ENCODE measurements at regions not wholly inside any gene's neighbourhood (a gene's known extent, or its start where the extent isn't known, plus 50 kb on each side); places are given as distances from the start of the nearest gene placed in this dataset.
A peak's percentile ranks its signal among the peaks of the same experiment; 100 is the strongest.

DNA sequence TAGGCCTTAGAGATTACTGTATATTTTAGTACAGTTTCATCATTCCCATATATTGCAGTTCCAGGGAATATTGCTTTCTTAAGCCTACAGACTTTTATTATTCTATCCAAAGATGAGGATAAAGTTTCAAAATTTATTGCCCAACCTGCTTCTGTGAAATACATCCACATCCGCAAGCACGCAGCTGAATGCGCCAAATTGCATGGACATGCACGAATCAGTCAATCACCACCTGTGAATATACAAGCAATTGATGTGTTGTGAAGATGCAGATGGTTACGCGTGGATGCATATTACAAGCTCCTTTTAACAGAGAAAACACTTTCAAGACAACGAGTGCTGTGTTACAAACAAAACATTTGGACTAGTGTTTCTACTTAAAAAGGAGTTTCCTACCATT lies 577.8 kb upstream of the PLXNA2 start:
- H3K79me2 ChIP-seq (replicated peaks; ENCODE audit: insufficient read depth): no peaks in the 10 kb centered on the region
- H3K27me3 ChIP-seq (ENCODE audit: insufficient read depth): no peaks in the 10 kb centered on the region
- peak overlapping the region; percentile 61; the same call in 1 of the 2 replicates for H2AFZ ChIP-seq
- H3K4me3 ChIP-seq: no peak overlapping the region
- H3K9me3 Mint-ChIP-seq: no peaks in the 10 kb centered on the region
- no peaks in the 10 kb centered on the region for H4K20me1 ChIP-seq (replicated peaks; ENCODE audit: insufficient read depth)
- peaks cover 1% of the 10 kb centered on the region for H3K27me3 Mint-ChIP-seq (ENCODE audit: insufficient read depth, low read depth, poor library complexity)
- TF ChIP-seq EZH2phosphoT487 (IDR thresholded peaks at IDR 0.05; ENCODE audit: unreplicated experiment) (no peak), STAT1 (IDR thresholded peaks at IDR 0.05; ENCODE audit: unreplicated experiment) (no peak), POLR2AphosphoS5 (IDR thresholded peaks at IDR 0.05; ENCODE audit: low read depth) (no peak), EZH2 (IDR thresholded peaks at IDR 0.05; ENCODE audit: low read depth, unreplicated experiment) (no peak), CREB1 (CRISPR knock-in tag; IDR thresholded peaks at IDR 0.05; ENCODE audit: low read depth) (no peak), ZNF114 (CRISPR knock-in tag; IDR thresholded peaks at IDR 0.05) (no peak), NANOG (IDR thresholded peaks at IDR 0.05; ENCODE audit: borderline replicate concordance) (no peak), ETS1 (IDR thresholded peaks at IDR 0.05) (no peak), JUNB (IDR thresholded peaks at IDR 0.05; ENCODE audit: unreplicated experiment) (no peak), ZNF331 (CRISPR knock-in tag; IDR thresholded peaks at IDR 0.05; ENCODE audit: low read depth) (no peak)
- TF ChIP-seq, protein P1, sequence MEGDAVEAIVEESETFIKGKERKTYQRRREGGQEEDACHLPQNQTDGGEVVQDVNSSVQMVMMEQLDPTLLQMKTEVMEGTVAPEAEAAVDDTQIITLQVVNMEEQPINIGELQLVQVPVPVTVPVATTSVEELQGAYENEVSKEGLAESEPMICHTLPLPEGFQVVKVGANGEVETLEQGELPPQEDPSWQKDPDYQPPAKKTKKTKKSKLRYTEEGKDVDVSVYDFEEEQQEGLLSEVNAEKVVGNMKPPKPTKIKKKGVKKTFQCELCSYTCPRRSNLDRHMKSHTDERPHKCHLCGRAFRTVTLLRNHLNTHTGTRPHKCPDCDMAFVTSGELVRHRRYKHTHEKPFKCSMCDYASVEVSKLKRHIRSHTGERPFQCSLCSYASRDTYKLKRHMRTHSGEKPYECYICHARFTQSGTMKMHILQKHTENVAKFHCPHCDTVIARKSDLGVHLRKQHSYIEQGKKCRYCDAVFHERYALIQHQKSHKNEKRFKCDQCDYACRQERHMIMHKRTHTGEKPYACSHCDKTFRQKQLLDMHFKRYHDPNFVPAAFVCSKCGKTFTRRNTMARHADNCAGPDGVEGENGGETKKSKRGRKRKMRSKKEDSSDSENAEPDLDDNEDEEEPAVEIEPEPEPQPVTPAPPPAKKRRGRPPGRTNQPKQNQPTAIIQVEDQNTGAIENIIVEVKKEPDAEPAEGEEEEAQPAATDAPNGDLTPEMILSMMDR (conservative IDR thresholded peaks at IDR 0.05; ENCODE audit: low read depth in 2 of 2): no peak
- TF ChIP-seq, protein P2, sequence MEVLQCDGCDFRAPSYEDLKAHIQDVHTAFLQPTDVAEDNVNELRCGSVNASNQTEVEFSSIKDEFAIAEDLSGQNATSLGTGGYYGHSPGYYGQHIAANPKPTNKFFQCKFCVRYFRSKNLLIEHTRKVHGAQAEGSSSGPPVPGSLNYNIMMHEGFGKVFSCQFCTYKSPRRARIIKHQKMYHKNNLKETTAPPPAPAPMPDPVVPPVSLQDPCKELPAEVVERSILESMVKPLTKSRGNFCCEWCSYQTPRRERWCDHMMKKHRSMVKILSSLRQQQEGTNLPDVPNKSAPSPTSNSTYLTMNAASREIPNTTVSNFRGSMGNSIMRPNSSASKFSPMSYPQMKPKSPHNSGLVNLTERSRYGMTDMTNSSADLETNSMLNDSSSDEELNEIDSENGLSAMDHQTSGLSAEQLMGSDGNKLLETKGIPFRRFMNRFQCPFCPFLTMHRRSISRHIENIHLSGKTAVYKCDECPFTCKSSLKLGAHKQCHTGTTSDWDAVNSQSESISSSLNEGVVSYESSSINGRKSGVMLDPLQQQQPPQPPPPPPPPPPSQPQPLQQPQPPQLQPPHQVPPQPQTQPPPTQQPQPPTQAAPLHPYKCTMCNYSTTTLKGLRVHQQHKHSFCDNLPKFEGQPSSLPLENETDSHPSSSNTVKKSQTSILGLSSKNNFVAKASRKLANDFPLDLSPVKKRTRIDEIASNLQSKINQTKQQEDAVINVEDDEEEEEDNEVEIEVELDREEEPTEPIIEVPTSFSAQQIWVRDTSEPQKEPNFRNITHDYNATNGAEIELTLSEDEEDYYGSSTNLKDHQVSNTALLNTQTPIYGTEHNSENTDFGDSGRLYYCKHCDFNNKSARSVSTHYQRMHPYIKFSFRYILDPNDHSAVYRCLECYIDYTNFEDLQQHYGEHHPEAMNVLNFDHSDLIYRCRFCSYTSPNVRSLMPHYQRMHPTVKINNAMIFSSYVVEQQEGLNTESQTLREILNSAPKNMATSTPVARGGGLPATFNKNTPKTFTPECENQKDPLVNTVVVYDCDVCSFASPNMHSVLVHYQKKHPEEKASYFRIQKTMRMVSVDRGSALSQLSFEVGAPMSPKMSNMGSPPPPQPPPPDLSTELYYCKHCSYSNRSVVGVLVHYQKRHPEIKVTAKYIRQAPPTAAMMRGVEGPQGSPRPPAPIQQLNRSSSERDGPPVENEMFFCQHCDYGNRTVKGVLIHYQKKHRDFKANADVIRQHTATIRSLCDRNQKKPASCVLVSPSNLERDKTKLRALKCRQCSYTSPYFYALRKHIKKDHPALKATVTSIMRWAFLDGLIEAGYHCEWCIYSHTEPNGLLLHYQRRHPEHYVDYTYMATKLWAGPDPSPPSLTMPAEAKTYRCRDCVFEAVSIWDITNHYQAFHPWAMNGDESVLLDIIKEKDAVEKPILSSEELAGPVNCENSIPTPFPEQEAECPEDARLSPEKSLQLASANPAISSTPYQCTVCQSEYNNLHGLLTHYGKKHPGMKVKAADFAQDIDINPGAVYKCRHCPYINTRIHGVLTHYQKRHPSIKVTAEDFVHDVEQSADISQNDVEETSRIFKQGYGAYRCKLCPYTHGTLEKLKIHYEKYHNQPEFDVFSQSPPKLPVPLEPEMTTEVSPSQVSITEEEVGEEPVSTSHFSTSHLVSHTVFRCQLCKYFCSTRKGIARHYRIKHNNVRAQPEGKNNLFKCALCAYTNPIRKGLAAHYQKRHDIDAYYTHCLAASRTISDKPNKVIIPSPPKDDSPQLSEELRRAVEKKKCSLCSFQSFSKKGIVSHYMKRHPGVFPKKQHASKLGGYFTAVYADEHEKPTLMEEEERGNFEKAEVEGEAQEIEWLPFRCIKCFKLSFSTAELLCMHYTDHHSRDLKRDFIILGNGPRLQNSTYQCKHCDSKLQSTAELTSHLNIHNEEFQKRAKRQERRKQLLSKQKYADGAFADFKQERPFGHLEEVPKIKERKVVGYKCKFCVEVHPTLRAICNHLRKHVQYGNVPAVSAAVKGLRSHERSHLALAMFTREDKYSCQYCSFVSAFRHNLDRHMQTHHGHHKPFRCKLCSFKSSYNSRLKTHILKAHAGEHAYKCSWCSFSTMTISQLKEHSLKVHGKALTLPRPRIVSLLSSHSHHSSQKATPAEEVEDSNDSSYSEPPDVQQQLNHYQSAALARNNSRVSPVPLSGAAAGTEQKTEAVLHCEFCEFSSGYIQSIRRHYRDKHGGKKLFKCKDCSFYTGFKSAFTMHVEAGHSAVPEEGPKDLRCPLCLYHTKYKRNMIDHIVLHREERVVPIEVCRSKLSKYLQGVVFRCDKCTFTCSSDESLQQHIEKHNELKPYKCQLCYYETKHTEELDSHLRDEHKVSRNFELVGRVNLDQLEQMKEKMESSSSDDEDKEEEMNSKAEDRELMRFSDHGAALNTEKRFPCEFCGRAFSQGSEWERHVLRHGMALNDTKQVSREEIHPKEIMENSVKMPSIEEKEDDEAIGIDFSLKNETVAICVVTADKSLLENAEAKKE (CRISPR knock-in tag; IDR thresholded peaks at IDR 0.05): no peak
- TF ChIP-seq, protein P3, sequence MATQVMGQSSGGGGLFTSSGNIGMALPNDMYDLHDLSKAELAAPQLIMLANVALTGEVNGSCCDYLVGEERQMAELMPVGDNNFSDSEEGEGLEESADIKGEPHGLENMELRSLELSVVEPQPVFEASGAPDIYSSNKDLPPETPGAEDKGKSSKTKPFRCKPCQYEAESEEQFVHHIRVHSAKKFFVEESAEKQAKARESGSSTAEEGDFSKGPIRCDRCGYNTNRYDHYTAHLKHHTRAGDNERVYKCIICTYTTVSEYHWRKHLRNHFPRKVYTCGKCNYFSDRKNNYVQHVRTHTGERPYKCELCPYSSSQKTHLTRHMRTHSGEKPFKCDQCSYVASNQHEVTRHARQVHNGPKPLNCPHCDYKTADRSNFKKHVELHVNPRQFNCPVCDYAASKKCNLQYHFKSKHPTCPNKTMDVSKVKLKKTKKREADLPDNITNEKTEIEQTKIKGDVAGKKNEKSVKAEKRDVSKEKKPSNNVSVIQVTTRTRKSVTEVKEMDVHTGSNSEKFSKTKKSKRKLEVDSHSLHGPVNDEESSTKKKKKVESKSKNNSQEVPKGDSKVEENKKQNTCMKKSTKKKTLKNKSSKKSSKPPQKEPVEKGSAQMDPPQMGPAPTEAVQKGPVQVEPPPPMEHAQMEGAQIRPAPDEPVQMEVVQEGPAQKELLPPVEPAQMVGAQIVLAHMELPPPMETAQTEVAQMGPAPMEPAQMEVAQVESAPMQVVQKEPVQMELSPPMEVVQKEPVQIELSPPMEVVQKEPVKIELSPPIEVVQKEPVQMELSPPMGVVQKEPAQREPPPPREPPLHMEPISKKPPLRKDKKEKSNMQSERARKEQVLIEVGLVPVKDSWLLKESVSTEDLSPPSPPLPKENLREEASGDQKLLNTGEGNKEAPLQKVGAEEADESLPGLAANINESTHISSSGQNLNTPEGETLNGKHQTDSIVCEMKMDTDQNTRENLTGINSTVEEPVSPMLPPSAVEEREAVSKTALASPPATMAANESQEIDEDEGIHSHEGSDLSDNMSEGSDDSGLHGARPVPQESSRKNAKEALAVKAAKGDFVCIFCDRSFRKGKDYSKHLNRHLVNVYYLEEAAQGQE (IDR thresholded peaks at IDR 0.05; ENCODE audit: unreplicated experiment): no peak
- H3K4me1 Mint-ChIP-seq: no peaks in the 10 kb centered on the region; the same call in 2 of the 3 replicates
- no peaks in the 10 kb centered on the region for H3F3A ChIP-seq (replicated peaks; ENCODE audit: low read depth)
- no peak for ATAC-seq
- H3K4me1 ChIP-seq (ENCODE audit: insufficient read depth): no peaks in the 10 kb centered on the region
- H3K27ac ChIP-seq (ENCODE audit: low read depth): no peak overlapping the region
- no peak overlapping the region for H3K4me3 Mint-ChIP-seq
- no peak overlapping the region for H3K27ac Mint-ChIP-seq
- peaks cover 12% of the 10 kb centered on the region for H3K9me2 ChIP-seq (ENCODE audit: insufficient read depth)
- no peaks in the 10 kb centered on the region for H3K36me3 Mint-ChIP-seq (ENCODE audit: low read depth)
- H3K36me3 ChIP-seq (ENCODE audit: insufficient read depth): no peaks in the 10 kb centered on the region
- no peak overlapping the region for H3K4me2 ChIP-seq
- no peak for DNase-seq (ENCODE audit: low spot score)

Measured in GM23338 (cell line).